ENCODE measurements at regions not wholly inside any gene's neighbourhood (a gene's known extent, or its start where the extent isn't known, plus 50 kb on each side); places are given as distances from the start of the nearest gene placed in this dataset.

- no peaks in the 10 kb centered on the region for H3F3A ChIP-seq (ENCODE audit: insufficient read depth, low read length, poor library complexity, severe bottlenecking)
- H4K20me1 ChIP-seq (ENCODE audit: insufficient read depth) = no peaks in the 10 kb centered on the region
- no peaks in the 10 kb centered on the region for H3K9me3 ChIP-seq (ENCODE audit: low read length)
- no peaks in the 10 kb centered on the region for H3K36me3 ChIP-seq (ENCODE audit: insufficient read depth, low read length)
- no peaks in the 10 kb centered on the region for H3K27me3 ChIP-seq (ENCODE audit: insufficient read depth, low read depth, low read length)
- no peak overlapping the region for H3K4me3 ChIP-seq (ENCODE audit: low read length)
- no peaks in the 10 kb centered on the region for H3K79me2 ChIP-seq (replicated peaks; ENCODE audit: insufficient read depth, low read length)
- TF ChIP-seq CTCF (IDR thresholded peaks at IDR 0.05; ENCODE audit: poor library complexity, severe bottlenecking) = no peak
- no peak for TF ChIP-seq REST (IDR thresholded peaks at IDR 0.05; ENCODE audit: borderline replicate concordance)
- TF ChIP-seq MXI1 (conservative IDR thresholded peaks at IDR 0.05; ENCODE audit: poor library complexity, severe bottlenecking) = no peak
- no peak for TF ChIP-seq EP300 (conservative IDR thresholded peaks at IDR 0.05; ENCODE audit: poor library complexity, severe bottlenecking)
- no peak for TF ChIP-seq RAD21 (conservative IDR thresholded peaks at IDR 0.05)
- no peak for TF ChIP-seq POLR2AphosphoS5 (IDR thresholded peaks at IDR 0.05)
- no peak for TF ChIP-seq SMC3 (conservative IDR thresholded peaks at IDR 0.05; ENCODE audit: poor library complexity)
- no peak for TF ChIP-seq EZH2 (IDR thresholded peaks at IDR 0.05; ENCODE audit: borderline replicate concordance, insufficient read depth, low read length, poor library complexity, severe bottlenecking)
- TF ChIP-seq TAF1 (IDR thresholded peaks at IDR 0.05; ENCODE audit: low read depth) = no peak
- no peaks in the 10 kb centered on the region for H3K9me2 ChIP-seq (ENCODE audit: insufficient read depth, low read length)
- no peak overlapping the region for H3K27ac ChIP-seq (ENCODE audit: low read length)
- no peak overlapping the region for H2AFZ ChIP-seq (ENCODE audit: low read depth, low read length)
- no peak overlapping the region for H3K9ac ChIP-seq (ENCODE audit: low read length)
- H3K4me2 ChIP-seq (ENCODE audit: low read length) = no peak overlapping the region
Observed at GRCh38 chr1:209402697-209403096, 180.8 kb upstream of the CAMK1G start.

- no peaks in the 10 kb centered on the region for H3K27me3 ChIP-seq (ENCODE audit: insufficient read depth, low read depth, low read length)
- no peak overlapping the region for H3K9ac ChIP-seq (ENCODE audit: low read length)
- no peak overlapping the region for H3K4me2 ChIP-seq (ENCODE audit: low read length)
- no peaks in the 10 kb centered on the region for H3K9me3 ChIP-seq (ENCODE audit: low read length)
- H3K4me3 ChIP-seq (ENCODE audit: low read length) = no peak overlapping the region
- no peaks in the 10 kb centered on the region for H3K36me3 ChIP-seq (ENCODE audit: insufficient read depth, low read length)
- H2AFZ ChIP-seq (ENCODE audit: low read depth, low read length) = no peak overlapping the region
- H3F3A ChIP-seq (ENCODE audit: insufficient read depth, low read length, poor library complexity, severe bottlenecking) = no peaks in the 10 kb centered on the region
- TF ChIP-seq CTCF (IDR thresholded peaks at IDR 0.05; ENCODE audit: poor library complexity, severe bottlenecking) (no peak), MXI1 (conservative IDR thresholded peaks at IDR 0.05; ENCODE audit: poor library complexity, severe bottlenecking) (no peak), TAF1 (IDR thresholded peaks at IDR 0.05; ENCODE audit: low read depth) (no peak), SMC3 (conservative IDR thresholded peaks at IDR 0.05; ENCODE audit: poor library complexity) (no peak), EZH2 (IDR thresholded peaks at IDR 0.05; ENCODE audit: borderline replicate concordance, insufficient read depth, low read length, poor library complexity, severe bottlenecking) (no peak), POLR2AphosphoS5 (IDR thresholded peaks at IDR 0.05) (no peak), EP300 (conservative IDR thresholded peaks at IDR 0.05; ENCODE audit: poor library complexity, severe bottlenecking) (no peak), RAD21 (conservative IDR thresholded peaks at IDR 0.05) (no peak), REST (IDR thresholded peaks at IDR 0.05; ENCODE audit: borderline replicate concordance) (no peak)
- H4K20me1 ChIP-seq (ENCODE audit: insufficient read depth) = no peaks in the 10 kb centered on the region
- no peak overlapping the region for H3K27ac ChIP-seq (ENCODE audit: low read length)
- no peaks in the 10 kb centered on the region for H3K9me2 ChIP-seq (ENCODE audit: insufficient read depth, low read length)
- H3K79me2 ChIP-seq (replicated peaks; ENCODE audit: insufficient read depth, low read length) = no peaks in the 10 kb centered on the region
Observed at GRCh38 chr1:209403921-209404320, 179.6 kb upstream of the CAMK1G start.
